IMR-90 (cell line): ENCODE measurements at regions not wholly inside any gene's neighbourhood (a gene's known extent, or its start where the extent isn't known, plus 50 kb on each side); places are given as distances from the start of the nearest gene placed in this dataset.
"Not testable (repeated sequence)": the region's sequence is repeated elsewhere in the genome, so short reads cannot be mapped to it uniquely, and the experiment has no call there.

Experiments used
- ATAC-seq: fragments of 200-7000 bp; cut with Tn5 transposase; 2 replicates; pipeline ENCODE4 v1.9.1; 2020; ENCODE audit warnings: low read depth, mild to moderate bottlenecking, moderate library complexity
- BruUV-seq: library from RNA; stranded (reverse); fragments of 400-500 nt; replicated peaks from 2 replicates; lab custom pipeline; 2021; lab: Mats Ljungman, UMichigan
- CTCF ChIA-PET: fragments of 300-600 bp; formaldehyde crosslinking; extraction: SDS; loops from one replicate; lab custom pipeline; 2021; ENCODE audit warnings: antibody characterized with exemption; lab: Yijun Ruan, JAX
- POLR2A ChIA-PET: fragments of 300-600 bp; sonication (Branson Sonifier 250); formaldehyde crosslinking; loops from one replicate; lab custom pipeline; 2022; ENCODE audit warnings: antibody characterized with exemption; ENCODE audit not compliant: unreplicated experiment; lab: Charles Lee
- DNase-seq: peaks from one replicate; pipeline ENCODE4 v3.0.0; 2013
- H2AFZ ChIP-seq: replicated peaks from 2 replicates; pipeline ENCODE3; 2013; ENCODE audit warnings: low read length, mild to moderate bottlenecking; ENCODE audit not compliant: poor library complexity
- H2AK5ac ChIP-seq: 2 replicates; pipeline ENCODE4 v1.6.1; 2013; ENCODE audit warnings: low read depth, low read length, inconsistent platforms
- H2AK9ac ChIP-seq: replicated peaks from 2 replicates; pipeline ENCODE3; 2013; ENCODE audit warnings: mild to moderate bottlenecking, low read depth, low read length, moderate library complexity; ENCODE audit not compliant: poor library complexity
- H2BK120ac ChIP-seq: 2 replicates; pipeline ENCODE4 v1.6.1; 2013; ENCODE audit warnings: low read depth, low read length, inconsistent platforms
- H2BK15ac ChIP-seq: 3 replicates; pipeline ENCODE4 v1.6.1; 2013; ENCODE audit warnings: low read depth, low read length, inconsistent platforms
- H2BK20ac ChIP-seq: 2 replicates; pipeline ENCODE4 v1.6.1; 2013; ENCODE audit warnings: low read depth, mild to moderate bottlenecking, inconsistent platforms, low read length, moderate library complexity
- H2BK5ac ChIP-seq: 2 replicates; pipeline ENCODE4 v1.6.1; 2013; ENCODE audit warnings: mild to moderate bottlenecking, low read depth, low read length, inconsistent platforms; ENCODE audit not compliant: poor library complexity, severe bottlenecking
- H3K14ac ChIP-seq: replicated peaks from 2 replicates; pipeline ENCODE4 v1.6.1; 2013; ENCODE audit warnings: low read depth, low read length, inconsistent platforms
- H3K18ac ChIP-seq: 2 replicates; pipeline ENCODE4 v1.6.1; 2013; ENCODE audit warnings: low read depth, low read length, control low read depth
- H3K23ac ChIP-seq: 2 replicates; pipeline ENCODE4 v1.6.1; 2013; ENCODE audit warnings: low read depth, low read length, inconsistent platforms
- H3K27ac ChIP-seq: 2 replicates; pipeline ENCODE4 v1.5.1; 2013; ENCODE audit warnings: mild to moderate bottlenecking, control low read depth, low read length; ENCODE audit not compliant: insufficient read depth
- H3K27me3 ChIP-seq: 2 replicates; pipeline ENCODE4 v1.6.1; 2013; ENCODE audit warnings: low read length; ENCODE audit not compliant: control insufficient read depth, insufficient read depth
- H3K36me3 ChIP-seq: 2 replicates; pipeline ENCODE4 v1.6.1; 2013; ENCODE audit warnings: low read length, mixed read lengths; ENCODE audit not compliant: control insufficient read depth, insufficient read depth
- H3K4ac ChIP-seq: 2 replicates; pipeline ENCODE4 v1.6.1; 2013; ENCODE audit warnings: low read depth, low read length, inconsistent platforms
- H3K4me1 ChIP-seq: 2 replicates; pipeline ENCODE4 v1.6.1; 2013; ENCODE audit warnings: low read length, mixed read lengths; ENCODE audit not compliant: control insufficient read depth, insufficient read depth
- H3K4me2 ChIP-seq: 2 replicates; pipeline ENCODE4 v1.6.1; 2013; ENCODE audit warnings: low read depth, mild to moderate bottlenecking, control low read depth, low read length, moderate library complexity
- H3K4me3 ChIP-seq: 2 replicates; pipeline ENCODE4 v1.5.1; 2013; ENCODE audit warnings: low read depth, mild to moderate bottlenecking, control low read depth, low read length, moderate library complexity; ENCODE audit not compliant: insufficient read depth
- H3K56ac ChIP-seq: 2 replicates; pipeline ENCODE4 v1.6.1; 2013; ENCODE audit warnings: low read length, inconsistent platforms; ENCODE audit not compliant: insufficient read depth; ENCODE audit errors: extremely low read depth
- H3K79me1 ChIP-seq, 2 experiments: 2 replicates each; pipeline ENCODE4 v1.6.1; 2013; ENCODE audit warnings: low read length in 2 of 2, inconsistent platforms in 1 of 2, low read depth in 1 of 2
- H3K9ac ChIP-seq: 2 replicates; pipeline ENCODE4 v1.6.1; 2013; ENCODE audit warnings: low read depth, low read length, control low read depth
- H3K9me1 ChIP-seq: 2 replicates; pipeline ENCODE4 v1.6.1; 2013; ENCODE audit warnings: low read length, inconsistent platforms; ENCODE audit not compliant: insufficient read depth
- H3K9me3 ChIP-seq: 2 replicates; pipeline ENCODE4 v1.6.1; 2013; ENCODE audit warnings: low read length; ENCODE audit not compliant: control insufficient read depth, insufficient read depth
- H4K20me1 ChIP-seq: 2 replicates; pipeline ENCODE4 v1.6.1; 2013; ENCODE audit warnings: low read length, inconsistent platforms; ENCODE audit not compliant: insufficient read depth
- H4K5ac ChIP-seq: 2 replicates; pipeline ENCODE4 v1.6.1; 2013; ENCODE audit warnings: mild to moderate bottlenecking, low read depth, low read length, control low read depth
- H4K8ac ChIP-seq, 2 experiments: 2 replicates each; pipeline ENCODE4 v1.6.1; 2013; ENCODE audit warnings: low read depth in 2 of 2, low read length in 2 of 2, control low read depth in 1 of 2, inconsistent platforms in 1 of 2
- H4K91ac ChIP-seq: 2 replicates; pipeline ENCODE4 v1.6.1; 2013; ENCODE audit warnings: low read depth, low read length, inconsistent platforms; ENCODE audit not compliant: insufficient read depth
- BHLHE40 ChIP-seq: fragments of 150-350 bp; IDR thresholded peaks from 2 replicates; pipeline ENCODE4 v1.6.1; 2016; ENCODE audit warnings: mild to moderate bottlenecking, low read depth, low read length
- FOS ChIP-seq: fragments of 150-350 bp; IDR thresholded peaks from 2 replicates; pipeline ENCODE4 v1.6.1; 2016; ENCODE audit warnings: low read depth, low read length
- POLR2A ChIP-seq: IDR thresholded peaks from 2 replicates; pipeline ENCODE4 v1.6.1; 2012; ENCODE audit warnings: mild to moderate bottlenecking, low read depth, low read length
- RCOR1 ChIP-seq: IDR thresholded peaks from 2 replicates; pipeline ENCODE4 v1.6.1; 2012; ENCODE audit warnings: mild to moderate bottlenecking, low read length, improper control_type of control experiment; ENCODE audit not compliant: insufficient replicate concordance
- USF2 ChIP-seq: fragments of 150-350 bp; IDR thresholded peaks from 2 replicates; pipeline ENCODE4 v1.6.1; 2017; ENCODE audit warnings: mild to moderate bottlenecking, antibody characterized with exemption, low read length, low read depth
- WGBS, 2 experiments: methylation state at CpG; one replicate each; pipeline versions ENCODE4 v1.1.5 to v1.1.7; 2013; ENCODE audit warnings: missing lambda C conversion rate in 2 of 2; ENCODE audit not compliant: insufficient read length in 1 of 2; ENCODE audit errors: extremely low coverage in 2 of 2; 5-methylcytosine and 5-hydroxymethylcytosine counted together
- dilution Hi-C: fragments of 300-500 bp; cut with HindIII; formaldehyde crosslinking; loops from one replicate; pipeline ENCODE4 v1.14.3; 2018; ENCODE audit warnings: low sequenced_read_pairs; ENCODE audit not compliant: unreplicated experiment
- in situ Hi-C: fragments of 300-500 bp; cut with MboI; formaldehyde crosslinking; loops from 3 replicates; pipeline ENCODE4 v1.14.3; 2019; ENCODE audit warnings: low sequenced_read_pairs, inconsistent platforms, mixed read lengths
- intact Hi-C: fragments of 100-400 bp; cut with micrococcal nuclease; formaldehyde crosslinking; loops from 2 replicates; pipeline ENCODE4 v1.10.0; 2022

GRCh38 chr13:42445354-42445753 lies 128.6 kb upstream of the TNFSF11 start:
- H3K4me2 ChIP-seq, result no peak overlapping the region
- H4K91ac ChIP-seq, result no peak overlapping the region
- no peak overlapping the region for H3K27ac ChIP-seq
- in situ Hi-C loops, result no loop called here
- H3K23ac ChIP-seq, result no peak overlapping the region
- peaks cover 6% of the 10 kb centered on the region for H3K9me3 ChIP-seq
- no peak overlapping the region for H2BK5ac ChIP-seq
- ChIA-PET POLR2A (no interaction called here), CTCF (no interaction called here)
- H4K20me1 ChIP-seq, result no peaks in the 10 kb centered on the region
- no peak overlapping the region for H2BK15ac ChIP-seq
- BruUV-seq, result no TSS peak
- H3K9me1 ChIP-seq, result no peaks in the 10 kb centered on the region
- dilution Hi-C loops, result no loop called here
- H3K27me3 ChIP-seq, result no peaks in the 10 kb centered on the region
- H3K9ac ChIP-seq, result no peak overlapping the region
- no peak overlapping the region for H2AFZ ChIP-seq
- no peak overlapping the region for H3K14ac ChIP-seq
- TF ChIP-seq RCOR1 (no peak), FOS (no peak), USF2 (no peak), BHLHE40 (no peak), POLR2A (no peak)
- H3K79me1 ChIP-seq, result no peaks in the 10 kb centered on the region
- H3K4me1 ChIP-seq, result no peaks in the 10 kb centered on the region
- no peak overlapping the region for H3K4ac ChIP-seq
- H3K4me3 ChIP-seq, result no peak overlapping the region
- no peak overlapping the region for H2BK20ac ChIP-seq
- H4K5ac ChIP-seq, result no peak overlapping the region
- no peak for DNase-seq
- no peak overlapping the region for H3K56ac ChIP-seq
- H4K8ac ChIP-seq, result no peak overlapping the region
- no peak for ATAC-seq
- no peak overlapping the region for H2AK9ac ChIP-seq
- H3K18ac ChIP-seq, result no peak overlapping the region
- no CpG with 5 or more reads among the region's 1 CpG for WGBS, 2 experiments
- no peak overlapping the region for H2BK120ac ChIP-seq
- intact Hi-C loops, result no loop called here
- H3K36me3 ChIP-seq, result no peaks in the 10 kb centered on the region
- no peak overlapping the region for H2AK5ac ChIP-seq

DNA sequence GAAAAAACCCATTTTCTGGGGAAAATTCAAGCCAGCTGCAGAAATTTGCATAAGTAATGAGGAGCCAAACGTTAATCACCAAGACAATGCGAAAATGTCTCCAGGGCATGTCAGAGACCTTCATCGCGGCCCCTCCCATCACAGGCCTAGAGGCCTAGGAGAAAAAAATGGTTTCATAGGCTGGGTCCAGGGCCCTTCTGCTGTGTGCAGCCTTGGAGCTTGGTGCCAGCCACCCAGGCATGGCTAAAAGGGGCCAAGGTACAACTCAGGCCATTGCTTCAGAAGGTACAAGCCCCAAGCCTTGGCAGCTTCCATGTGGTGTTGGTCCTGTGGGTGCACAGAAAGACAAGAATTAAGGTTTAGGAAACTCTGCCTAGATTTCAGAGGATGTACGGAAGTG lies 127.4 kb upstream of the TNFSF11 start:
- CTCF ChIA-PET, result interaction anchor here (0.6 kb wide), 1 partner anchor 19 kb away, joined by 3 read pairs; no protein-coding TSS in a partner anchor
- in situ Hi-C loops, dilution Hi-C loops, H4K5ac ChIP-seq, H2AK9ac ChIP-seq, H2BK15ac ChIP-seq, H2BK120ac ChIP-seq, H2AK5ac ChIP-seq, H4K91ac ChIP-seq, H3K14ac ChIP-seq, H2BK20ac ChIP-seq, H3K79me1 ChIP-seq, H4K20me1 ChIP-seq, H2BK5ac ChIP-seq, H3K18ac ChIP-seq, H3K9me3 ChIP-seq, intact Hi-C loops, H4K8ac ChIP-seq, H3K4ac ChIP-seq, H3K27me3 ChIP-seq, H3K36me3 ChIP-seq, H3K27ac ChIP-seq, H3K4me2 ChIP-seq, BruUV-seq, DNase-seq, POLR2A ChIA-PET, H3K23ac ChIP-seq, H2AFZ ChIP-seq, H3K9ac ChIP-seq, H3K56ac ChIP-seq, H3K4me3 ChIP-seq, H3K4me1 ChIP-seq, H3K9me1 ChIP-seq, ATAC-seq: not testable (repeated sequence)
- WGBS, 2 experiments, result no CpG with 5 or more reads among the region's 5 CpGs
